Activated CD4-positive, alpha-beta T cell treated with anti-CD3 and anti-CD28 coated beads, Interleukin-2, Interleukin-4, amounts not matched to agents 100 ng/mL and 50 ng/mL, durations not matched to agents 16 hours and 8 hours (primary cell): ENCODE measurements at regions not wholly inside any gene's neighbourhood (a gene's known extent, or its start where the extent isn't known, plus 50 kb on each side); places are given as distances from the start of the nearest gene placed in this dataset.
"Not testable (repeated sequence)": the region's sequence is repeated elsewhere in the genome, so short reads cannot be mapped to it uniquely, and the experiment has no call there.

Experiments used
- DNase-seq: peaks from one replicate; pipeline ENCODE4 v3.0.0-alpha.2; 2020; ENCODE audit warnings: low spot score

GRCh38 chr5:89724379-89725095 is 685.0 kb downstream of the CETN3 start:
- no peak for DNase-seq

GRCh38 chr5:89723907-89724306 is 685.6 kb downstream of the CETN3 start:
- no peak for DNase-seq

GRCh38 chr5:89722538-89722937 is 687.0 kb downstream of the CETN3 start:
- no peak for DNase-seq

GRCh38 chr5:89721931-89722330 is 687.6 kb downstream of the CETN3 start:
- no peak for DNase-seq

GRCh38 chr5:89721353-89721752 is 688.2 kb downstream of the CETN3 start:
- DNase-seq = no peak

GRCh38 chr5:89712134-89712700 is 697.3 kb downstream of the CETN3 start:
- no peak for DNase-seq

GRCh38 chr5:89711526-89711925 is 698.0 kb downstream of the CETN3 start:
- no peak for DNase-seq

- no peak for DNase-seq
Observed at GRCh38 chr5:89710006-89710405, 699.5 kb downstream of the CETN3 start.

- no peak for DNase-seq
Observed at GRCh38 chr5:89707891-89708290, 701.7 kb downstream of the CETN3 start.

- no peak for DNase-seq
Observed at GRCh38 chr5:89706731-89707130, 702.8 kb downstream of the CETN3 start.

- no peak for DNase-seq
Observed at GRCh38 chr5:89703817-89704216, 705.7 kb downstream of the CETN3 start.

- DNase-seq = no peak
Observed at GRCh38 chr5:89698028-89698427, 711.5 kb downstream of the CETN3 start.

- DNase-seq = no peak
Observed at GRCh38 chr5:89697581-89697980, 712.0 kb downstream of the CETN3 start.

- no peak for DNase-seq
Observed at GRCh38 chr5:89695371-89695770, 714.2 kb downstream of the CETN3 start.

GRCh38 chr5:89694026-89694550 is 715.5 kb downstream of the CETN3 start:
- DNase-seq = no peak

GRCh38 chr5:89690331-89690730 is 719.2 kb downstream of the CETN3 start:
- no peak for DNase-seq

GRCh38 chr5:89686081-89686765 is 723.3 kb downstream of the CETN3 start:
- DNase-seq = no peak

GRCh38 chr5:89676634-89677033 is 732.9 kb downstream of the CETN3 start:
- no peak for DNase-seq

GRCh38 chr5:89673019-89673418 is 736.5 kb downstream of the CETN3 start:
- no peak for DNase-seq

GRCh38 chr5:89668821-89669220 is 740.7 kb downstream of the CETN3 start:
- no peak for DNase-seq

- DNase-seq = no peak
Observed at GRCh38 chr5:89662499-89662898, 747.1 kb downstream of the CETN3 start.

GRCh38 chr5:89638871-89639270 is 755.9 kb upstream of the MEF2C start:
- DNase-seq = no peak

GRCh38 chr5:89634176-89634575 is 751.2 kb upstream of the MEF2C start:
- DNase-seq = not testable (repeated sequence)
